GM23248 (cell line): ENCODE measurements at regions not wholly inside any gene's neighbourhood (a gene's known extent, or its start where the extent isn't known, plus 50 kb on each side); places are given as distances from the start of the nearest gene placed in this dataset.

Experiments
- DNase-seq: peaks from one replicate; pipeline ENCODE4 v3.0.0-alpha.2; 2015
- H2AFZ ChIP-seq: fragments of 200-600 bp; sonication (generic); 2 replicates; pipeline ENCODE4 v1.6.1; 2016; ENCODE audit warnings: antibody characterized with exemption
- H3F3A ChIP-seq: fragments of 200-600 bp; sonication (generic); 2 replicates; pipeline ENCODE4 v1.6.1; 2016; ENCODE audit warnings: mild to moderate bottlenecking, antibody characterized with exemption, mixed run types; ENCODE audit not compliant: insufficient read depth
- H3K27ac ChIP-seq: fragments of 200-600 bp; sonication (generic); 2 replicates; pipeline ENCODE4 v1.5.1; 2016; ENCODE audit warnings: mild to moderate bottlenecking
- H3K27me3 ChIP-seq: fragments of 200-600 bp; sonication (generic); replicated peaks from 2 replicates; pipeline ENCODE4 v1.6.1; 2016; ENCODE audit warnings: mild to moderate bottlenecking; ENCODE audit not compliant: insufficient read depth
- H3K36me3 ChIP-seq: fragments of 200-600 bp; sonication (generic); 2 replicates; pipeline ENCODE4 v1.6.1; 2016; ENCODE audit warnings: low read depth, mild to moderate bottlenecking
- H3K4me1 ChIP-seq: fragments of 200-600 bp; sonication (generic); 2 replicates; pipeline ENCODE4 v1.6.1; 2016; ENCODE audit warnings: mild to moderate bottlenecking; ENCODE audit not compliant: insufficient read depth
- H3K4me2 ChIP-seq: fragments of 200-600 bp; sonication (generic); one replicate; pipeline ENCODE4 v1.6.1; 2016; ENCODE audit warnings: mild to moderate bottlenecking; ENCODE audit not compliant: unreplicated experiment
- H3K4me3 ChIP-seq: fragments of 200-600 bp; sonication (generic); 2 replicates; pipeline ENCODE4 v1.5.1; 2016; ENCODE audit warnings: mild to moderate bottlenecking
- H3K79me2 ChIP-seq: fragments of 200-600 bp; sonication (generic); 2 replicates; pipeline ENCODE4 v1.6.1; 2016; ENCODE audit warnings: mild to moderate bottlenecking; ENCODE audit not compliant: insufficient read depth
- H3K9ac ChIP-seq: fragments of 200-600 bp; sonication (generic); 2 replicates; pipeline ENCODE4 v1.6.1; 2016; ENCODE audit warnings: mild to moderate bottlenecking
- H3K9me2 ChIP-seq: fragments of 200-600 bp; sonication (generic); 2 replicates; pipeline ENCODE4 v1.6.1; 2016; ENCODE audit warnings: mixed run types, mild to moderate bottlenecking, moderate library complexity; ENCODE audit not compliant: insufficient read depth
- H3K9me3 ChIP-seq: fragments of 200-600 bp; sonication (generic); one replicate; pipeline ENCODE4 v1.6.1; 2017; ENCODE audit warnings: low read depth
- H4K20me1 ChIP-seq: fragments of 200-600 bp; sonication (generic); 2 replicates; pipeline ENCODE4 v1.6.0; 2016; ENCODE audit not compliant: insufficient read depth
- EZH2 ChIP-seq: fragments of 200-600 bp; sonication (generic); IDR thresholded peaks from 2 replicates; pipeline ENCODE4 v1.6.1; 2018; ENCODE audit warnings: antibody characterized with exemption, mild to moderate bottlenecking; ENCODE audit not compliant: insufficient read depth, poor library complexity, severe bottlenecking
- EZH2phosphoT487 ChIP-seq: fragments of 200-600 bp; sonication (generic); IDR thresholded peaks from 2 replicates; pipeline ENCODE4 v1.6.1; 2018; ENCODE audit warnings: antibody characterized with exemption, moderate library complexity, mild to moderate bottlenecking, low read depth; ENCODE audit not compliant: insufficient read depth
- WGBS, 2 experiments: methylation state at CpG; one replicate each; pipeline ENCODE4 v1.1.6; 2015 to 2017; ENCODE audit warnings: low lambda C conversion rate in 2 of 2, low coverage in 1 of 2; ENCODE audit errors: missing lambda C conversion rate in 2 of 2; 5-methylcytosine and 5-hydroxymethylcytosine counted together
- in situ Hi-C: fragments of 300-500 bp; cut with MboI; formaldehyde crosslinking; loops from 2 replicates; pipeline ENCODE4 v1.15.0; 2020

- H3K9me3 ChIP-seq: no peaks in the 10 kb centered on the region
- no peak overlapping the region for H3K9ac ChIP-seq
- in situ Hi-C loops: no loop called here
- peaks cover 29% of the 10 kb centered on the region for H3K27me3 ChIP-seq
- H3K79me2 ChIP-seq: no peaks in the 10 kb centered on the region
- no peak overlapping the region for H3K4me2 ChIP-seq
- TF ChIP-seq EZH2: no peak
- no peak for TF ChIP-seq EZH2phosphoT487
- no peak overlapping the region for H3K27ac ChIP-seq
- H3F3A ChIP-seq: no peaks in the 10 kb centered on the region
- H3K4me1 ChIP-seq: no peaks in the 10 kb centered on the region
- no peaks in the 10 kb centered on the region for H4K20me1 ChIP-seq
- H2AFZ ChIP-seq: no peak overlapping the region
- H3K36me3 ChIP-seq: no peaks in the 10 kb centered on the region
- H3K9me2 ChIP-seq: no peaks in the 10 kb centered on the region
- WGBS, 2 experiments: 47 to 50% methylated on average over 4 of the region's 4 CpGs
- no peak overlapping the region for H3K4me3 ChIP-seq
- DNase-seq: no peak
Measured at GRCh38 chr1:29786195-29786594, 549.9 kb downstream of the PTPRU start.

- Histone ChIP-seq H3K9me2 (no peaks in the 10 kb centered on the region), H3K27ac (no peak overlapping the region), H3K36me3 (no peaks in the 10 kb centered on the region), H3K4me1 (no peaks in the 10 kb centered on the region), H3K4me3 (no peak overlapping the region), H2AFZ (no peak overlapping the region), H3F3A (no peaks in the 10 kb centered on the region), H3K4me2 (no peak overlapping the region), H3K27me3 (peaks cover 34% of the 10 kb centered on the region), H3K79me2 (no peaks in the 10 kb centered on the region), H4K20me1 (no peaks in the 10 kb centered on the region), H3K9ac (no peak overlapping the region), H3K9me3 (no peaks in the 10 kb centered on the region)
- TF ChIP-seq EZH2: no peak
- 58 to 72% methylated on average over 2 to 5 of the region's 5 CpGs for WGBS, 2 experiments
- in situ Hi-C loops: no loop called here
- no peak for DNase-seq
Measured at GRCh38 chr1:29785554-29785953, 549.2 kb downstream of the PTPRU start.

- H3K36me3 ChIP-seq: no peaks in the 10 kb centered on the region
- H3K4me2 ChIP-seq: no peak overlapping the region
- no peak for DNase-seq
- no peak overlapping the region for H3K9ac ChIP-seq
- no peak overlapping the region for H2AFZ ChIP-seq
- in situ Hi-C loops: no loop called here
- no peak for TF ChIP-seq EZH2phosphoT487
- no peaks in the 10 kb centered on the region for H3K79me2 ChIP-seq
- 55 to 62% methylated on average over 7 of the region's 7 CpGs for WGBS, 2 experiments
- H3K27me3 ChIP-seq: peaks cover 35% of the 10 kb centered on the region
- H3K4me3 ChIP-seq: no peak overlapping the region
- no peaks in the 10 kb centered on the region for H3K4me1 ChIP-seq
- no peaks in the 10 kb centered on the region for H4K20me1 ChIP-seq
- no peaks in the 10 kb centered on the region for H3F3A ChIP-seq
- no peaks in the 10 kb centered on the region for H3K9me2 ChIP-seq
- H3K9me3 ChIP-seq: no peaks in the 10 kb centered on the region
- H3K27ac ChIP-seq: no peak overlapping the region
Measured at GRCh38 chr1:29785137-29785527, 548.8 kb downstream of the PTPRU start.

GRCh38 chr1:29784276-29785136, 548.2 kb downstream of the PTPRU start:
- WGBS, 2 experiments: 56 to 57% methylated on average over 10 of the region's 10 CpGs
- no peak for DNase-seq
- Histone ChIP-seq H3K36me3 (no peaks in the 10 kb centered on the region), H3K79me2 (no peaks in the 10 kb centered on the region), H3F3A (no peaks in the 10 kb centered on the region), H2AFZ (no peak overlapping the region), H3K4me2 (no peak overlapping the region), H3K4me3 (no peak overlapping the region), H3K9me3 (no peaks in the 10 kb centered on the region), H3K27ac (no peak overlapping the region), H4K20me1 (no peaks in the 10 kb centered on the region), H3K4me1 (no peaks in the 10 kb centered on the region), H3K27me3 (peaks cover 38% of the 10 kb centered on the region), H3K9me2 (no peaks in the 10 kb centered on the region), H3K9ac (no peak overlapping the region)
- TF ChIP-seq EZH2 (no peak), EZH2phosphoT487 (no peak)
- in situ Hi-C loops: no loop called here
